ENCODE measurements at regions not wholly inside any gene's neighbourhood (a gene's known extent, or its start where the extent isn't known, plus 50 kb on each side); places are given as distances from the start of the nearest gene placed in this dataset.

DNA sequence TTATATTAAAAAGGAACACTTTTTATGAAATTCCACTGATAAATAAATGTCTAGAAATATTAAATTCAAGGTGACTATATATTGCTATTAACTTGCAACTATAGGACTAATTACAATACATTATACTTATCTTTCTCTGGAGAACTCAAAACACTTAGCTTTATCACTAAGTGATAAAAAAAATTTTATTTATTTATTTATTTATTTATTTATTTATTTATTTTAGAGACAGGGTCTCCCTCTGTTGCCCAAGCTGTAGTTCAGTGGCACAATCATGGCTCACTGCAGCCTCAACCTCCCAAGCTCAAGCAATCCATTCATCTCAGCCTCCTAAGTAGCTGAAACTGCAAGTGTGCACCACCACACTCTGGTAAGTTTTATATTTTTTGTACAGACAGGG is 451.1 kb downstream of the DSC3 start:
- Histone ChIP-seq H3K79me2 (ENCODE audit: insufficient read depth, low read length) (no peaks in the 10 kb centered on the region), H3K36me3 (ENCODE audit: insufficient read depth, low read length) (no peaks in the 10 kb centered on the region), H3K27me3 (ENCODE audit: insufficient read depth, low read length, poor library complexity) (no peaks in the 10 kb centered on the region), H2AFZ (ENCODE audit: low read depth, low read length) (no peak overlapping the region), H3K4me1 (ENCODE audit: insufficient read depth, low read length) (no peaks in the 10 kb centered on the region), H3K9me3 (ENCODE audit: insufficient read depth, low read length, severe bottlenecking) (no peaks in the 10 kb centered on the region), H4K20me1 (ENCODE audit: insufficient read depth, low read length) (no peaks in the 10 kb centered on the region), H3K4me3 (ENCODE audit: low read depth in 1 of 2, low read length in 2 of 2) (no peak overlapping the region), H3K4me2 (ENCODE audit: insufficient read depth, low read length) (no peak overlapping the region), H3K9ac (ENCODE audit: low read depth, low read length) (no peak overlapping the region), H3K27ac (ENCODE audit: low read length) (no peak overlapping the region)
- TF ChIP-seq, protein P1, sequence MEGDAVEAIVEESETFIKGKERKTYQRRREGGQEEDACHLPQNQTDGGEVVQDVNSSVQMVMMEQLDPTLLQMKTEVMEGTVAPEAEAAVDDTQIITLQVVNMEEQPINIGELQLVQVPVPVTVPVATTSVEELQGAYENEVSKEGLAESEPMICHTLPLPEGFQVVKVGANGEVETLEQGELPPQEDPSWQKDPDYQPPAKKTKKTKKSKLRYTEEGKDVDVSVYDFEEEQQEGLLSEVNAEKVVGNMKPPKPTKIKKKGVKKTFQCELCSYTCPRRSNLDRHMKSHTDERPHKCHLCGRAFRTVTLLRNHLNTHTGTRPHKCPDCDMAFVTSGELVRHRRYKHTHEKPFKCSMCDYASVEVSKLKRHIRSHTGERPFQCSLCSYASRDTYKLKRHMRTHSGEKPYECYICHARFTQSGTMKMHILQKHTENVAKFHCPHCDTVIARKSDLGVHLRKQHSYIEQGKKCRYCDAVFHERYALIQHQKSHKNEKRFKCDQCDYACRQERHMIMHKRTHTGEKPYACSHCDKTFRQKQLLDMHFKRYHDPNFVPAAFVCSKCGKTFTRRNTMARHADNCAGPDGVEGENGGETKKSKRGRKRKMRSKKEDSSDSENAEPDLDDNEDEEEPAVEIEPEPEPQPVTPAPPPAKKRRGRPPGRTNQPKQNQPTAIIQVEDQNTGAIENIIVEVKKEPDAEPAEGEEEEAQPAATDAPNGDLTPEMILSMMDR (IDR thresholded peaks at IDR 0.05; ENCODE audit: borderline replicate concordance, extremely low read depth, low read length, poor library complexity, severe bottlenecking): no peak
- no peak for DNase-seq
- no peak for ATAC-seq (ENCODE audit: insufficient read depth, low read depth)

GRCh38 chr18:30588673-30589164 is 453.8 kb downstream of the DSC3 start:
- no peak for ATAC-seq (ENCODE audit: insufficient read depth, low read depth)
- H3K4me3 ChIP-seq (ENCODE audit: low read depth in 1 of 2, low read length in 2 of 2): no peak overlapping the region
- H3K9ac ChIP-seq (ENCODE audit: low read depth, low read length): no peak overlapping the region
- DNase-seq: no peak
- H3K4me1 ChIP-seq (ENCODE audit: insufficient read depth, low read length): no peaks in the 10 kb centered on the region
- H3K36me3 ChIP-seq (ENCODE audit: insufficient read depth, low read length): no peaks in the 10 kb centered on the region
- H3K27me3 ChIP-seq (ENCODE audit: insufficient read depth, low read length, poor library complexity): no peaks in the 10 kb centered on the region
- H3K27ac ChIP-seq (ENCODE audit: low read length): no peak overlapping the region
- H3K9me3 ChIP-seq (ENCODE audit: insufficient read depth, low read length, severe bottlenecking): no peaks in the 10 kb centered on the region
- H3K79me2 ChIP-seq (ENCODE audit: insufficient read depth, low read length): no peaks in the 10 kb centered on the region
- H3K4me2 ChIP-seq (ENCODE audit: insufficient read depth, low read length): no peak overlapping the region
- TF ChIP-seq EZH2 (IDR thresholded peaks at IDR 0.05; ENCODE audit: borderline replicate concordance, low read depth, low read length, severe bottlenecking): no peak
- TF ChIP-seq, protein P1 (IDR thresholded peaks at IDR 0.05; ENCODE audit: borderline replicate concordance, extremely low read depth, low read length, poor library complexity, severe bottlenecking): no peak
- no peak overlapping the region for H2AFZ ChIP-seq (ENCODE audit: low read depth, low read length)
- no peaks in the 10 kb centered on the region for H4K20me1 ChIP-seq (ENCODE audit: insufficient read depth, low read length)

- Histone ChIP-seq H3K9ac (ENCODE audit: low read depth, low read length) (no peak overlapping the region), H3K4me3 (ENCODE audit: low read depth in 1 of 2, low read length in 2 of 2) (no peak overlapping the region), H2AFZ (ENCODE audit: low read depth, low read length) (no peak overlapping the region), H3K36me3 (ENCODE audit: insufficient read depth, low read length) (no peaks in the 10 kb centered on the region), H3K4me2 (ENCODE audit: insufficient read depth, low read length) (no peak overlapping the region), H3K79me2 (ENCODE audit: insufficient read depth, low read length) (no peaks in the 10 kb centered on the region), H3K4me1 (ENCODE audit: insufficient read depth, low read length) (no peaks in the 10 kb centered on the region), H3K9me3 (ENCODE audit: insufficient read depth, low read length, severe bottlenecking) (no peaks in the 10 kb centered on the region), H3K27me3 (ENCODE audit: insufficient read depth, low read length, poor library complexity) (no peaks in the 10 kb centered on the region), H4K20me1 (ENCODE audit: insufficient read depth, low read length) (no peaks in the 10 kb centered on the region), H3K27ac (ENCODE audit: low read length) (no peak overlapping the region)
- TF ChIP-seq EZH2 (IDR thresholded peaks at IDR 0.05; ENCODE audit: borderline replicate concordance, low read depth, low read length, severe bottlenecking): no peak
- TF ChIP-seq, protein P1 (IDR thresholded peaks at IDR 0.05; ENCODE audit: borderline replicate concordance, extremely low read depth, low read length, poor library complexity, severe bottlenecking): no peak
- ATAC-seq (ENCODE audit: insufficient read depth, low read depth): no peak
- DNase-seq: no peak
These were observed 458.8 kb downstream of the DSC3 start for GRCh38 chr18:30583768-30584167.

DNA sequence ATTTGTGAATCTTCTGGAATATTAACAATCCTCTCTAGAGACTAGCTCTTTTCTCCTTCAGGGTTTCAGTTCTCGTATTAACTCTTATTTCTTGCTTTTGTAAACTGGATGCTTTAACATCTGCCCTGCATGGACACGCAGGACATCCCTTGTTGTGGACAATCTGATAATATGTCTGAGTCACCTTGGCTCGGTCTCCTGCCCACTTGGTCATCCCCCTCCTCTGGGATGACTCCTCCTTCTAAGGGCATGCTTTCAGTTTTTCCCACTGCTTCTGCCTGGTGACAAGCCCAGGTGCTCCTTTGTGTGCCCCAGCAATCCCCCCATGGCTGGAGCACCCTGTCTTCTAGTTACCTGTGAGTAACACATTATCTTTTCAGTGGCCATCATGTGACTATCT is 460.5 kb downstream of the DSC3 start:
- Histone ChIP-seq H3K4me1 (ENCODE audit: insufficient read depth, low read length) (no peaks in the 10 kb centered on the region), H3K36me3 (ENCODE audit: insufficient read depth, low read length) (no peaks in the 10 kb centered on the region), H3K9me3 (ENCODE audit: insufficient read depth, low read length, severe bottlenecking) (no peaks in the 10 kb centered on the region), H4K20me1 (ENCODE audit: insufficient read depth, low read length) (no peaks in the 10 kb centered on the region), H3K27me3 (ENCODE audit: insufficient read depth, low read length, poor library complexity) (no peaks in the 10 kb centered on the region), H3K27ac (ENCODE audit: low read length) (no peak overlapping the region), H3K4me2 (ENCODE audit: insufficient read depth, low read length) (no peak overlapping the region), H3K4me3 (ENCODE audit: low read depth in 1 of 2, low read length in 2 of 2) (no peak overlapping the region), H3K79me2 (ENCODE audit: insufficient read depth, low read length) (no peaks in the 10 kb centered on the region), H2AFZ (ENCODE audit: low read depth, low read length) (no peak overlapping the region), H3K9ac (ENCODE audit: low read depth, low read length) (no peak overlapping the region)
- ATAC-seq (ENCODE audit: insufficient read depth, low read depth) (no peak), DNase-seq (no peak)
- TF ChIP-seq, protein P1 (IDR thresholded peaks at IDR 0.05; ENCODE audit: borderline replicate concordance, extremely low read depth, low read length, poor library complexity, severe bottlenecking): no peak
- no peak for TF ChIP-seq EZH2 (IDR thresholded peaks at IDR 0.05; ENCODE audit: borderline replicate concordance, low read depth, low read length, severe bottlenecking)
